HG03432 (cell line): ENCODE measurements at regions not wholly inside any gene's neighbourhood (a gene's known extent, or its start where the extent isn't known, plus 50 kb on each side); places are given as distances from the start of the nearest gene placed in this dataset.

ENCODE experiments used
- ATAC-seq: cut with Tn5 transposase; IDR thresholded peaks from one replicate; pipeline ENCODE4 v1.9.1; 2021; ENCODE audit warnings: mild to moderate bottlenecking, moderate library complexity; ENCODE audit not compliant: unreplicated experiment

DNA sequence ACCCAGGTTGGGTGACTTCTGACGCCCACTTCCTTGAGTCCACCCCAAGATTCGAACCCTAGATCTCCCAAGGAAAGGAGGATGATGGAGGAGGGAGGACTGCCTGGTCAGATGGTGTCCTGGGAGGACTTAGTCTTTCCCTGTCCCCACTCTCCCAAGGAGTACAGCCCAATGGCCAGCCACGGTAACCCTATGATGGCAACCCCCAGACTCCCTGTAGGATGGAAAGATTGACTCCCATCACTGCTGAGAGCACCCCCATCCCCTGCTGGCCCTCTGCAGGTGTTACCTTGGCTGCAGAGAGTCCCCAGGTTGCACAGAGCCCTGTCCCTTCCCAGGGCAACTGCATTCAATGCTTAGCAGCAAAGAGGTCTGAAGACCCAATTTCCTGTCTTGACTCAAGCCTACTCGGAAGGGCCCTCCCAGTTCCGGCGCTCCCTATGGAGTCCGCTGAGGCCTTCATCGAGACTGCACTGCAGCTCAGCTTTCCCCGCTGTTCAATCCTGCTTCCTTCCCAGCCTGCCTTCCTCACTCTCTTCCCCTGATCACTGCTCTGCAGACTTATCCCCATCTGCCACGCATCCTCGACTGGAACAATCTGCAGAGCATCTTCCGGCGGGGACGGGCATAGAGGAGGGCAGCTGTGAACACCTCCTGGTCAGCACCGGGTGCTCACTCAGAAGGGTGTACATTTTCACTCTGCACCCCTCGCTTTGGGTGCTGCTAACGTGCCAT is 50.8 kb upstream of the OCM2 start:
- no peak for ATAC-seq

DNA sequence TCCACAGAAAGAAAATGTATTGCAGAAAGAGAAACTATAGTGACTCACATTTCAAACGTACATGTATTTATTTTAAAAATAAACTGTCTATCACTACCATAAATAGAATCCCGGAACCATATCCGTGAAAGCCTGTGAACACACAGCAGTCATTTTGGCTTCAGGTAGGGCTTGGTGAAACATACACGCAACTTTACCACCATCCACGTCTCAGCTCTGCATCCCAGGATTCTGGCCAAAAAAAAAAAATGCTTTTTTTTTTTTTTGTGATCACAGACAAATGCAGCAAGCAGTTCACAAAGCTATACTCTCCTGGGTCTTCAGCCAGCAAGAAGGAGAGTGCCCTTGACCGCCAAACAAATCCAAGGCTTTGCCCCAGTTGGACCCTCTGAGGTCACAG is 56.8 kb upstream of the OCM2 start:
- ATAC-seq = no peak

DNA sequence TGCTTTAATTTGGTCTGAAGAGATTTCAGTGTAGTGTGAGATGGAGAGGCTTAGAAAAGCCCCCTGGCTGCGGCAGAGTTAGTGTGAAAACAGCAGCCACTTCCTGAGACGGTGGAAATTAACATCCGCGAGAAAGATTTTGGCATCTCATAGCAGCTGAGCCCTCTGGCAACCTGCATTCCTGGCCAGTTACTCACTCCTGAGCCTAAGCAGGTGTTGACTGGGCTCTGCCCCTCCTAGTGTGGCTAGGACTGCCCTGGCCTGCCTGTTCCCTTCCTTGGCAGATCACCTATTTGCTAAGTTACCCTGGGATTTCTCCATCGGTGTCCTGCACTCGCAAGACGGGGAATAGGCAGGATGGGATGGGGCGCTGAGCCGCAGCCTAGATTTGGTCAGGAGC is 57.6 kb upstream of the LMTK2 start:
- no peak for ATAC-seq

DNA sequence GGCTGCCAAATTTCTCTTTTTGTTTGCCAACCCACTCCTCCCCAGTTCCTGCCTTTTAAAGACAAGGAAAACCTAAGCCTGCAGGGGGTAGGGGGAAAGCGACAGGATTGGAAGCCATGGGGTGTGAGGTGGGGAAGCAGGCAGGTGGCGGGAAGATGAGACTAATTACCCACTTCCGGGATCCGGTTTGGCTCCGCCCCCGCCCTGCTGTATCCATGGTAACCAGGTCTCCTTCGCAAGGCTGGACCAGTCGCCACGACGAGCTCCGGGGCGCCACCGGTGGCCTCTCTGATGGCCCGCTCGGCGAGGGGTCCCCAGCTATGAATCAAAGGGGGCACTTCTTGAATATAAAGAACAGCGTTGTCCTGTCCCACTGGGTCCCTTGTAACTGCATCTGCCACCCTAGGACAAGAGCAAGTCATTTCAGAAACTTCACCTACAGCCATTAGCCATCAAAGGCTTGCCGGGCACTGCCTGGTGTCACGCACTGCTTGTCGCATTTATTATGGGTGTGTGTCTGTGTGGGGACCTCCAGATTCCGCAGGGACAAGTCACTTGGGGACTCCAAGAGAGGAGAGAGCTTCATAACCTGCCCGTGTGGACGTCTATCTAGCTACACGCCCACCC is 55.4 kb upstream of the LMTK2 start:
- ATAC-seq = peak; percentile 60

DNA sequence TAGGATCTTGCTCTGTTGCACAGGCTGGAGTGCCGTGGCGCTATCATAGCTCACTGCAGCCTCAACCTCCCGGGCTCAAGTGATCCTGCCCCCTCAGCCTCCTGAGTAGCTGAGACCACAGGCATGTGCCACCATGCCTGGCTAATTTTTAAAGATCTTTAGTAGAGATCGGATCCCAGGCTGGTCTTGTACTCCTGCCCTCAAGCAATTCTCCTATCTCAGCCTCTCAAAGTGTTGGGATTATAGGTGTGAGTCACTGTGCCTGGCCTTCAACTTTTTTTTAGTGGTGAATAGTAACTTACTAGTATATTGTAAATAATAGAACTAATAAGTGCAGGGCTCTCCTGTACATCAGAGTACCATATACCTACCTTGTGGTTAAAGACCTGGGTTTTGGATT is 52.1 kb upstream of the LMTK2 start:
- no peak for ATAC-seq

DNA sequence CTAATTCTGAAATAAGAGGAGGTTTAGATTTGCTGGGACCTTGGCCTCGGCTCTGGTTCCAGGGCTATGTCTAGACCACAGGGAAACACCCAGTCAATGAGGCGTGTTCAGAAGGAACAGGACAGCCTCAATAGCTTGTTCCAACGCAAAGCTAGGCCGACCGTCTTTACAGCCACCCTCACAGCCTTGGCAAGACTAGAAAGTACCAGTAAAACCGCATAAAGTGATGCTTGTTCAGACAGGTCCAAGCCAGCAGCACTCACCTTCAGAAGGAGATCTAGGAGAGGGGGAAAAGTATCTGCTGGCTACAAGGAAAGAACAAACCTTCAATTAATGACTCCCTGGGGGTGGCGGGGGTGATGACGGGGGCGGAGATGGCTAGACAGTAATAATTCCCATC is 50.1 kb upstream of the LMTK2 start:
- no peak for ATAC-seq
